ENCODE measurements at regions not wholly inside any gene's neighbourhood (a gene's known extent, or its start where the extent isn't known, plus 50 kb on each side); places are given as distances from the start of the nearest gene placed in this dataset.

DNA sequence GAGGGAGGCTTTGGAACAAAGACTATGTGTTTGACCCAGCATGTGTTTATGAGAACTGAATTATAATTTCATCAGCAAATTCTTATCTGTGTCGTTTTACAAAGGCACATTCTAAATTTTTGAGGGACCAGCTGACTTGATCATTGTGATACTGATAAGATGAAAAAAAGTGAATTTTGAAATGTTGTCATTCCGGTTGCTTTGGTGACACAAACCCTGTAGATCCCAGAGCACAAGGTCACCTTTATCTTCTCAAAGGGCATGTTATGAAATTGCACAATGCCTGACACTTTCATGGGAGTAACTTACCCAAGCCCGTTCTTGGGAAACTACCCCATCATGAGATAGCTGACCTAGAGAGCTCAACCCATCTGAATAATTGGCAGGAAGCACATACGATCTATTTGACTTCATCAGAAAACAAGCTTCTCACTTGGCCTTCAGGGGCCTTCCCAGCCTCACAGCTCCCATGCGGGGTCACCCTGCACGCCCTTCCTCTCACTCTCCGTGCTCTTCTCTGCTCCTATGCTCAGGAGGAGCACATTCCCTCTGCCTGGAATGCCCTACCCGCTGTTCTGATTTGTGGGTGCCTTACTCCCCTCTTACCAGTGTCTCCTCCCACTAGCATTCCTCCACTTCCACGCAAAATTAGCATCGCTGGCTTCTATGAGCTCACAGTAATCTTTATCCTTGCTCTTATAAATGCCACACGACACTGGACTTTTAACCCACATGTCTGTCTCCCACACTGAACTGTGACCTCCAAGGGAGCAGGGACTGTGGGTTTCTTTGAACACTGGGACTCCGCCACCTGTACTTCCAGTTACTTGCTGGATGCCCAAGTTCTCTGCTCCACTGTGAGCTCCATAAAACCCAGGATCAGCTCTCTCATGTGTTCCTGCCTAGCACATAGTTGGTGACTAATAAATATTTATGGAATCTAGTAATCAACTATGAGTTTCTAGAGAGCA, 555.8 kb upstream of the ID2 start:
- TF ChIP-seq EP300 (IDR thresholded peaks at IDR 0.05; ENCODE audit: low read depth) (no peak), POLR2A (IDR thresholded peaks at IDR 0.05) (no peak), POLR2AphosphoS5 (IDR thresholded peaks at IDR 0.05) (no peak)
- TF ChIP-seq, protein P1, sequence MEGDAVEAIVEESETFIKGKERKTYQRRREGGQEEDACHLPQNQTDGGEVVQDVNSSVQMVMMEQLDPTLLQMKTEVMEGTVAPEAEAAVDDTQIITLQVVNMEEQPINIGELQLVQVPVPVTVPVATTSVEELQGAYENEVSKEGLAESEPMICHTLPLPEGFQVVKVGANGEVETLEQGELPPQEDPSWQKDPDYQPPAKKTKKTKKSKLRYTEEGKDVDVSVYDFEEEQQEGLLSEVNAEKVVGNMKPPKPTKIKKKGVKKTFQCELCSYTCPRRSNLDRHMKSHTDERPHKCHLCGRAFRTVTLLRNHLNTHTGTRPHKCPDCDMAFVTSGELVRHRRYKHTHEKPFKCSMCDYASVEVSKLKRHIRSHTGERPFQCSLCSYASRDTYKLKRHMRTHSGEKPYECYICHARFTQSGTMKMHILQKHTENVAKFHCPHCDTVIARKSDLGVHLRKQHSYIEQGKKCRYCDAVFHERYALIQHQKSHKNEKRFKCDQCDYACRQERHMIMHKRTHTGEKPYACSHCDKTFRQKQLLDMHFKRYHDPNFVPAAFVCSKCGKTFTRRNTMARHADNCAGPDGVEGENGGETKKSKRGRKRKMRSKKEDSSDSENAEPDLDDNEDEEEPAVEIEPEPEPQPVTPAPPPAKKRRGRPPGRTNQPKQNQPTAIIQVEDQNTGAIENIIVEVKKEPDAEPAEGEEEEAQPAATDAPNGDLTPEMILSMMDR (IDR thresholded peaks at IDR 0.05), result no peak
